ENCODE measurements at regions not wholly inside any gene's neighbourhood (a gene's known extent, or its start where the extent isn't known, plus 50 kb on each side); places are given as distances from the start of the nearest gene placed in this dataset.

GRCh38 chr11:70618431-70619101 lies 220.2 kb downstream of the CTTN start:
- Histone ChIP-seq H3K9me3 (no peaks in the 10 kb centered on the region), H3K36me3 (no peaks in the 10 kb centered on the region), H3K27ac (no peak overlapping the region), H3K4me1 (no peaks in the 10 kb centered on the region), H3K4me3 (no peak overlapping the region), H3K27me3 (no peaks in the 10 kb centered on the region)
- TF ChIP-seq, protein P1, sequence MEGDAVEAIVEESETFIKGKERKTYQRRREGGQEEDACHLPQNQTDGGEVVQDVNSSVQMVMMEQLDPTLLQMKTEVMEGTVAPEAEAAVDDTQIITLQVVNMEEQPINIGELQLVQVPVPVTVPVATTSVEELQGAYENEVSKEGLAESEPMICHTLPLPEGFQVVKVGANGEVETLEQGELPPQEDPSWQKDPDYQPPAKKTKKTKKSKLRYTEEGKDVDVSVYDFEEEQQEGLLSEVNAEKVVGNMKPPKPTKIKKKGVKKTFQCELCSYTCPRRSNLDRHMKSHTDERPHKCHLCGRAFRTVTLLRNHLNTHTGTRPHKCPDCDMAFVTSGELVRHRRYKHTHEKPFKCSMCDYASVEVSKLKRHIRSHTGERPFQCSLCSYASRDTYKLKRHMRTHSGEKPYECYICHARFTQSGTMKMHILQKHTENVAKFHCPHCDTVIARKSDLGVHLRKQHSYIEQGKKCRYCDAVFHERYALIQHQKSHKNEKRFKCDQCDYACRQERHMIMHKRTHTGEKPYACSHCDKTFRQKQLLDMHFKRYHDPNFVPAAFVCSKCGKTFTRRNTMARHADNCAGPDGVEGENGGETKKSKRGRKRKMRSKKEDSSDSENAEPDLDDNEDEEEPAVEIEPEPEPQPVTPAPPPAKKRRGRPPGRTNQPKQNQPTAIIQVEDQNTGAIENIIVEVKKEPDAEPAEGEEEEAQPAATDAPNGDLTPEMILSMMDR (IDR thresholded peaks at IDR 0.05) = no peak
- TF ChIP-seq POLR2A (IDR thresholded peaks at IDR 0.05) = no peak
- no peak for DNase-seq
- intact Hi-C loops (cut with DNase I; ENCODE audit: low total_unique reads) = no loop called here

GRCh38 chr11:70619591-70619990 lies 221.3 kb downstream of the CTTN start:
- Histone ChIP-seq H3K27me3 (no peaks in the 10 kb centered on the region), H3K4me3 (no peak overlapping the region), H3K9me3 (no peaks in the 10 kb centered on the region), H3K36me3 (no peaks in the 10 kb centered on the region), H3K27ac (no peak overlapping the region), H3K4me1 (no peaks in the 10 kb centered on the region)
- DNase-seq = no peak
- intact Hi-C loops (cut with DNase I; ENCODE audit: low total_unique reads) = no loop called here
- TF ChIP-seq, protein P1 (IDR thresholded peaks at IDR 0.05) = no peak
- no peak for TF ChIP-seq POLR2A (IDR thresholded peaks at IDR 0.05)

GRCh38 chr11:70620510-70621184 lies 222.3 kb downstream of the CTTN start:
- no peak overlapping the region for H3K27ac ChIP-seq
- no peaks in the 10 kb centered on the region for H3K36me3 ChIP-seq
- no peak for DNase-seq
- intact Hi-C loops (cut with DNase I; ENCODE audit: low total_unique reads) = no loop called here
- no peak for TF ChIP-seq POLR2A (IDR thresholded peaks at IDR 0.05)
- TF ChIP-seq, protein P1 (IDR thresholded peaks at IDR 0.05) = no peak
- H3K4me3 ChIP-seq = no peak overlapping the region
- H3K9me3 ChIP-seq = no peaks in the 10 kb centered on the region
- no peaks in the 10 kb centered on the region for H3K4me1 ChIP-seq
- no peaks in the 10 kb centered on the region for H3K27me3 ChIP-seq

DNA sequence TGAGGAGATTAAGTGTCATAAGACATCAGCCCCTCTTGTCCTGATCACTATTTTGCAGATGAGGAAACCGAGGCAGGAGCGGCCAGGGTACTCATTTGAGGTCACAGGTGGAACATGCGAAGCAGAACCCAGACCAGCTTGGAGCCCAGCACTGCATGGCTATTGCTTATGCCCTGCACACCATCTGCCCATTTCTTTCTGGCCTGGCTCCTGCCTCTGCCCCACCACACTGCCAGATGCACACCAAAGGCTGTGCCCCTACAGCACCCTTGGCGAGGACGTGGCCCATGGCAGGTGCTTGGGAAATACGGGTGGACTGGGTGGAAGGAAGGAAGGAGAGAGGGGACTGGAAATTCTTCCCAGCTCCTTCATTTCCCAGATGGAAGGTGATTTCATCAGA lies 222.9 kb downstream of the CTTN start:
- DNase-seq = no peak
- H3K27ac ChIP-seq = no peak overlapping the region
- H3K4me1 ChIP-seq = no peaks in the 10 kb centered on the region
- H3K27me3 ChIP-seq = no peaks in the 10 kb centered on the region
- no peak overlapping the region for H3K4me3 ChIP-seq
- TF ChIP-seq, protein P1 (IDR thresholded peaks at IDR 0.05) = no peak
- TF ChIP-seq POLR2A (IDR thresholded peaks at IDR 0.05) = no peak
- no peaks in the 10 kb centered on the region for H3K9me3 ChIP-seq
- no peaks in the 10 kb centered on the region for H3K36me3 ChIP-seq
- intact Hi-C loops (cut with DNase I; ENCODE audit: low total_unique reads) = no loop called here

DNA sequence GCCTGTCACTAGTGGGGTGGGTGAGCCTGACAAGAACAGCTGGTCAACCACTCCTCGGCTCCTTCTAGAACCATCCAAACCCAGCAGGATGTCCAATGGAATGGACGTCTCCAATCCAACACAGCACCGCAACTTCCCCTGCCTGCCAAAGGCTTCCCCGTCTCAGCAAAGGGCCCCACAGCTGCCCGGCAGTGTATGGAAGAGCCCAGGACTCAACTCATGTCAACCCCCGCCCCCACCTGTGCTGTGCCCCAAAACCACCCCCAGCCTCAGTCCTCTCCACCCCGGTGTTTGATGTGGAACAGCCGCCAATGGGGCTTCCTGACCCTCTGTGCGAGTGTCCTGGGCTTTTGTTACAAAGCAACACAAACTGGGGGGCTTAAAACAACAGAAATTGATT lies 223.8 kb downstream of the CTTN start:
- Histone ChIP-seq H3K9me3 (no peaks in the 10 kb centered on the region), H3K4me1 (no peaks in the 10 kb centered on the region), H3K27ac (no peak overlapping the region), H3K36me3 (no peaks in the 10 kb centered on the region), H3K4me3 (no peak overlapping the region), H3K27me3 (no peaks in the 10 kb centered on the region)
- TF ChIP-seq POLR2A (IDR thresholded peaks at IDR 0.05) = no peak
- TF ChIP-seq, protein P1 (IDR thresholded peaks at IDR 0.05) = no peak
- no peak for DNase-seq
- intact Hi-C loops (cut with DNase I; ENCODE audit: low total_unique reads) = no loop called here
